H9 (cell line): ENCODE measurements at regions not wholly inside any gene's neighbourhood (a gene's known extent, or its start where the extent isn't known, plus 50 kb on each side); places are given as distances from the start of the nearest gene placed in this dataset.

Experiments used
- DNase-seq: peaks from one replicate; pipeline ENCODE4 v3.0.0-alpha.2; 2017
- H2AFZ ChIP-seq: one replicate; pipeline ENCODE4 v1.6.1; 2013; ENCODE audit warnings: mild to moderate bottlenecking, low read length, control low read depth, moderate library complexity
- H2AK5ac ChIP-seq: 2 replicates; pipeline ENCODE4 v1.6.1; 2013; ENCODE audit warnings: low read length, control low read depth, mixed read lengths; ENCODE audit not compliant: insufficient read length
- H2BK120ac ChIP-seq: one replicate; pipeline ENCODE4 v1.6.1; 2013; ENCODE audit warnings: low read depth, mild to moderate bottlenecking, low read length, control low read depth, inconsistent platforms; ENCODE audit not compliant: poor library complexity, severe bottlenecking
- H2BK12ac ChIP-seq: 2 replicates; pipeline ENCODE4 v1.6.1; 2013; ENCODE audit warnings: low read length, control low read depth, mixed read lengths, low read depth; ENCODE audit not compliant: insufficient read length
- H2BK15ac ChIP-seq: 2 replicates; pipeline ENCODE4 v1.6.1; 2013; ENCODE audit warnings: low read depth, low read length, control low read depth
- H2BK20ac ChIP-seq: one replicate; pipeline ENCODE4 v1.6.1; 2013; ENCODE audit warnings: low read depth, mild to moderate bottlenecking, low read length, control low read depth, inconsistent platforms; ENCODE audit not compliant: poor library complexity, severe bottlenecking
- H2BK5ac ChIP-seq: 2 replicates; pipeline ENCODE4 v1.6.1; 2013; ENCODE audit warnings: low read length, control low read depth, mixed read lengths; ENCODE audit not compliant: insufficient read length
- H3K14ac ChIP-seq: 2 replicates; pipeline ENCODE4 v1.6.1; 2013; ENCODE audit warnings: low read length, control low read depth; ENCODE audit not compliant: insufficient read depth
- H3K18ac ChIP-seq: 2 replicates; pipeline ENCODE4 v1.6.1; 2013; ENCODE audit warnings: low read depth, mild to moderate bottlenecking, mixed read lengths, low read length, control low read depth; ENCODE audit not compliant: insufficient read length
- H3K23ac ChIP-seq: 2 replicates; pipeline ENCODE4 v1.6.1; 2013; ENCODE audit warnings: low read length, control low read depth, mixed read lengths, low read depth; ENCODE audit not compliant: insufficient read length
- H3K23me2 ChIP-seq: 2 replicates; pipeline ENCODE4 v1.6.1; 2013; ENCODE audit warnings: low read depth, mild to moderate bottlenecking, mixed read lengths, low read length, control low read depth; ENCODE audit not compliant: insufficient read length, poor library complexity, severe bottlenecking
- H3K27ac ChIP-seq: 2 replicates; pipeline ENCODE4 v1.5.1; 2013; ENCODE audit warnings: low read length, control low read depth, mixed read lengths, low read depth; ENCODE audit not compliant: insufficient read length
- H3K27me3 ChIP-seq: 2 replicates; pipeline ENCODE4 v1.6.1; 2013; ENCODE audit warnings: low read length, control low read depth, inconsistent platforms; ENCODE audit not compliant: insufficient read depth
- H3K4ac ChIP-seq: 2 replicates; pipeline ENCODE4 v1.6.1; 2013; ENCODE audit warnings: low read depth, mild to moderate bottlenecking, control low read depth, inconsistent platforms, low read length, moderate library complexity
- H3K4me1 ChIP-seq: 2 replicates; pipeline ENCODE4 v1.6.1; 2013; ENCODE audit warnings: low read length, control low read depth, inconsistent platforms; ENCODE audit not compliant: insufficient read depth
- H3K4me2 ChIP-seq: 2 replicates; pipeline ENCODE4 v1.6.1; 2013; ENCODE audit warnings: low read length, control low read depth, mixed read lengths; ENCODE audit not compliant: insufficient read length, insufficient read depth
- H3K56ac ChIP-seq: 2 replicates; pipeline ENCODE4 v1.6.1; 2013; ENCODE audit warnings: low read depth, mild to moderate bottlenecking, mixed read lengths, low read length, control low read depth; ENCODE audit not compliant: insufficient read length
- H3K79me1 ChIP-seq: 2 replicates; pipeline ENCODE4 v1.6.1; 2013; ENCODE audit warnings: low read depth, mild to moderate bottlenecking, moderate library complexity, low read length, control low read depth, inconsistent platforms; ENCODE audit not compliant: insufficient read depth, poor library complexity, severe bottlenecking
- H3K79me2 ChIP-seq: 2 replicates; pipeline ENCODE4 v1.6.1; 2013; ENCODE audit warnings: low read length, control low read depth, inconsistent platforms; ENCODE audit not compliant: insufficient read depth
- H3K9ac ChIP-seq: 2 replicates; pipeline ENCODE4 v1.6.1; 2013; ENCODE audit warnings: low read length, control low read depth, mixed read lengths; ENCODE audit not compliant: insufficient read length; ENCODE audit errors: extremely low read depth
- H3K9me3 ChIP-seq: one replicate; pipeline ENCODE4 v1.6.1; 2013; ENCODE audit warnings: low read depth, low read length, inconsistent platforms; ENCODE audit not compliant: control insufficient read depth
- H3T11ph ChIP-seq: one replicate; pipeline ENCODE4 v1.6.1; 2013; ENCODE audit warnings: mild to moderate bottlenecking, low read length, control low read depth, inconsistent platforms
- H4K20me1 ChIP-seq: one replicate; pipeline ENCODE4 v1.6.1; 2013; ENCODE audit not compliant: control insufficient read depth, insufficient read length, insufficient read depth
- H4K5ac ChIP-seq: 2 replicates; pipeline ENCODE4 v1.6.1; 2013; ENCODE audit warnings: low read depth, mild to moderate bottlenecking, mixed read lengths, low read length, control low read depth; ENCODE audit not compliant: insufficient read length
- H4K8ac ChIP-seq: replicated peaks from 2 replicates; pipeline ENCODE4 v1.6.1; 2013; ENCODE audit warnings: low read length, control low read depth, mixed read lengths, low read depth; ENCODE audit not compliant: insufficient read length
- H4K91ac ChIP-seq: 2 replicates; pipeline ENCODE4 v1.6.1; 2013; ENCODE audit warnings: low read depth, mild to moderate bottlenecking, moderate library complexity, mixed read lengths, low read length, control low read depth; ENCODE audit not compliant: insufficient read length
- H3K27ac Mint-ChIP-seq, 3 experiments: 2 replicates in 2 of 3; 3 replicates in 1 of 3; pipeline ENCODE4 v1.8.0; 2020 to 2021; ENCODE audit warnings: mixed read lengths in 3 of 3, mild to moderate bottlenecking in 1 of 3, moderate library complexity in 1 of 3
- H3K27me3 Mint-ChIP-seq: 2 replicates; pipeline ENCODE4 v1.8.0; 2021; ENCODE audit warnings: low read depth, mild to moderate bottlenecking, moderate library complexity, mixed read lengths
- H3K36me3 Mint-ChIP-seq, 3 experiments: 2 replicates in 2 of 3; 3 replicates in 1 of 3; pipeline ENCODE4 v1.8.0; 2020 to 2021; ENCODE audit warnings: low read depth in 3 of 3, mixed read lengths in 3 of 3; ENCODE audit not compliant: insufficient read depth in 1 of 3
- H3K4me1 Mint-ChIP-seq, 2 experiments: 2 replicates each; pipeline ENCODE4 v1.8.0; 2020; ENCODE audit warnings: mixed read lengths in 2 of 2
- H3K4me3 Mint-ChIP-seq, 2 experiments: 2 replicates in 1 of 2; 3 replicates in 1 of 2; pipeline ENCODE4 v1.8.0; 2020 to 2021; ENCODE audit warnings: mild to moderate bottlenecking in 2 of 2, mixed read lengths in 2 of 2, moderate library complexity in 1 of 2
- H3K9me3 Mint-ChIP-seq, 2 experiments: 2 replicates in 1 of 2; 3 replicates in 1 of 2; pipeline ENCODE4 v1.8.0; 2020; ENCODE audit warnings: mild to moderate bottlenecking in 2 of 2, mixed read lengths in 2 of 2, moderate library complexity in 1 of 2
- CTCF ChIP-seq: fragments of 200-600 bp; sonication (generic); conservative IDR thresholded peaks from 3 replicates; pipeline ENCODE4 v1.8.0; 2021; ENCODE audit warnings: antibody characterized with exemption, mild to moderate bottlenecking
- WGBS: extraction: QIAGEN DNeasy Blood & Tissue Kit; methylation state at CpG from one replicate; pipeline ENCODE4 v1.1.7; 2013; ENCODE audit warnings: missing lambda C conversion rate, low lambda C conversion rate, mixed read lengths; ENCODE audit not compliant: insufficient read length; ENCODE audit errors: extremely low coverage; 5-methylcytosine and 5-hydroxymethylcytosine counted together

- H3K27me3 Mint-ChIP-seq: peaks cover 6% of the 10 kb centered on the region
- H2AK5ac ChIP-seq: no peak overlapping the region
- no peak overlapping the region for H2AFZ ChIP-seq
- no peaks in the 10 kb centered on the region; a peak in 1 of 5 replicates for H3K9me3 Mint-ChIP-seq
- H3K4me3 Mint-ChIP-seq: no peak overlapping the region
- H3K36me3 Mint-ChIP-seq: no peaks in the 10 kb centered on the region
- H3K4me2 ChIP-seq: no peak overlapping the region
- no peak overlapping the region for H4K5ac ChIP-seq
- no CpG with 5 or more reads among the region's 2 CpGs for WGBS
- H2BK5ac ChIP-seq: no peak overlapping the region
- no peak overlapping the region for H3K27ac ChIP-seq
- no peak overlapping the region for H3K9ac ChIP-seq
- no peaks in the 10 kb centered on the region for H3K23me2 ChIP-seq
- H3K9me3 ChIP-seq: no peaks in the 10 kb centered on the region
- no peaks in the 10 kb centered on the region for H3K27me3 ChIP-seq
- H2BK120ac ChIP-seq: no peak overlapping the region
- no peak overlapping the region for H3K27ac Mint-ChIP-seq
- H3K79me2 ChIP-seq: no peaks in the 10 kb centered on the region
- no peak overlapping the region for H3K4ac ChIP-seq
- no peak overlapping the region for H2BK15ac ChIP-seq
- H3K23ac ChIP-seq: no peak overlapping the region
- H3K4me1 Mint-ChIP-seq: 0 out of 4 replicates have a peak, but pooled peaks cover 0 to 2% of the 10 kb centered on the region in 2 experiments
- no peak overlapping the region for H2BK20ac ChIP-seq
- H2BK12ac ChIP-seq: no peak overlapping the region
- H3K79me1 ChIP-seq: no peaks in the 10 kb centered on the region
- no peak overlapping the region for H4K8ac ChIP-seq
- H3K18ac ChIP-seq: no peak overlapping the region
- no peak overlapping the region for H3T11ph ChIP-seq
- DNase-seq: no peak
- no peak for TF ChIP-seq CTCF
- no peaks in the 10 kb centered on the region for H4K20me1 ChIP-seq
- no peak overlapping the region for H3K14ac ChIP-seq
- no peak overlapping the region for H3K56ac ChIP-seq
- no peak overlapping the region for H4K91ac ChIP-seq
- peaks cover 11% of the 10 kb centered on the region for H3K4me1 ChIP-seq
Observed at GRCh38 chr7:131974671-131975070, 418.2 kb upstream of the PODXL start.
